ENCODE measurements at regions not wholly inside any gene's neighbourhood (a gene's known extent, or its start where the extent isn't known, plus 50 kb on each side); places are given as distances from the start of the nearest gene placed in this dataset.

DNA sequence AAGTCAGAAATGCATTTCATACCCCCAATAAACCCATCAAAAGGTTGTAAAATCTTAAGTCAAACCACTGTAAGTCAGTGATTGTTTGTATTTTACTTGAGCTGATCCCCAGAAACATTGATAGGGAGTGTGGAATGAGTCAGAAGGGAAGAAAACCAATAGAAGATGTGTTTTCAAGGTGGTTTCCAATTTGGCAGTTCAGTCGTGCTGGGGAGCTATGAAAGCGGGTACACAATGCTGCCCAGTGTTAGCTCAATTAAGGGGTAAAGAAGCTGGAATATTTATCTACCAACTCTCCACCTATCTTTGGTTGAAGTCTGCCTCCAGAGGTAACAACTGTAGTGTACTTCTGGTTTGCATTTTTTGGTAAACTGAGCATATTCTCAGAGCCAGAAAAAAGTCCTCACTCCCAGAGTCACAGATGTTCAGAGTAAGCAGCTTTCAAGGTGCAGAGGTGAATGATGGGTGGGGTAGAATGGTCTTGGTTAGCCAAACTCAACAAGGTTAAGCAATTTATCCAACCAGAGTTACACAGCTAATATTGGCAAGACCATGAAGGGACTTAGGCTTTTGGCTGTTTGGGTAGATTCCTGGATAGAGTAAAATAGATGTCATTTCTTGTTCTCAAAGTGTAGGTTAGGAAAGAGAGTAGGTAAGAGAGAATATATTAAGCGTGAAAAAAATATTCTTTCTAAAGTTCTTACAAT, 202.9 kb upstream of the ADGRL2 start:
- TF ChIP-seq, protein P1, sequence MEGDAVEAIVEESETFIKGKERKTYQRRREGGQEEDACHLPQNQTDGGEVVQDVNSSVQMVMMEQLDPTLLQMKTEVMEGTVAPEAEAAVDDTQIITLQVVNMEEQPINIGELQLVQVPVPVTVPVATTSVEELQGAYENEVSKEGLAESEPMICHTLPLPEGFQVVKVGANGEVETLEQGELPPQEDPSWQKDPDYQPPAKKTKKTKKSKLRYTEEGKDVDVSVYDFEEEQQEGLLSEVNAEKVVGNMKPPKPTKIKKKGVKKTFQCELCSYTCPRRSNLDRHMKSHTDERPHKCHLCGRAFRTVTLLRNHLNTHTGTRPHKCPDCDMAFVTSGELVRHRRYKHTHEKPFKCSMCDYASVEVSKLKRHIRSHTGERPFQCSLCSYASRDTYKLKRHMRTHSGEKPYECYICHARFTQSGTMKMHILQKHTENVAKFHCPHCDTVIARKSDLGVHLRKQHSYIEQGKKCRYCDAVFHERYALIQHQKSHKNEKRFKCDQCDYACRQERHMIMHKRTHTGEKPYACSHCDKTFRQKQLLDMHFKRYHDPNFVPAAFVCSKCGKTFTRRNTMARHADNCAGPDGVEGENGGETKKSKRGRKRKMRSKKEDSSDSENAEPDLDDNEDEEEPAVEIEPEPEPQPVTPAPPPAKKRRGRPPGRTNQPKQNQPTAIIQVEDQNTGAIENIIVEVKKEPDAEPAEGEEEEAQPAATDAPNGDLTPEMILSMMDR (IDR thresholded peaks at IDR 0.05; ENCODE audit: insufficient read depth, low read length, poor library complexity, severe bottlenecking): no peak
- no peak for TF ChIP-seq EZH2phosphoT487 (conservative IDR thresholded peaks at IDR 0.05; ENCODE audit: low read length)

All from SU-DHL-6 (cell line).